Endodermal cell (in vitro differentiated cells): ENCODE measurements at regions not wholly inside any gene's neighbourhood (a gene's known extent, or its start where the extent isn't known, plus 50 kb on each side); places are given as distances from the start of the nearest gene placed in this dataset.

Source experiments
- DNase-seq: peaks from one replicate; pipeline ENCODE4 v3.0.0-alpha.2; 2017
- H3K27ac ChIP-seq: 2 replicates; pipeline ENCODE4 v1.5.1; 2013; ENCODE audit warnings: mild to moderate bottlenecking, low read depth, low read length, moderate library complexity
- H3K27me3 ChIP-seq: 2 replicates; pipeline ENCODE4 v1.6.1; 2013; ENCODE audit warnings: mild to moderate bottlenecking, low read length, moderate library complexity; ENCODE audit not compliant: insufficient read depth, control insufficient read depth, poor library complexity, severe bottlenecking
- H3K36me3 ChIP-seq: 2 replicates; pipeline ENCODE4 v1.7.0; 2013; ENCODE audit warnings: mild to moderate bottlenecking, low read length, moderate library complexity; ENCODE audit not compliant: control insufficient read depth, insufficient read depth
- H3K4me1 ChIP-seq: one replicate; pipeline ENCODE4 v1.7.0; 2013; ENCODE audit warnings: low read length; ENCODE audit not compliant: control insufficient read depth, insufficient read depth
- H3K4me3 ChIP-seq: 2 replicates; pipeline ENCODE4 v1.5.1; 2013; ENCODE audit warnings: mild to moderate bottlenecking, low read length, moderate library complexity
- H3K9ac ChIP-seq: 2 replicates; pipeline ENCODE4 v1.6.1; 2013; ENCODE audit warnings: mild to moderate bottlenecking, low read length, moderate library complexity; ENCODE audit not compliant: poor library complexity, severe bottlenecking; ENCODE audit errors: extremely low read depth
- H3K9me3 ChIP-seq: 2 replicates; pipeline ENCODE4 v1.6.1; 2013; ENCODE audit warnings: mild to moderate bottlenecking, low read length, moderate library complexity; ENCODE audit not compliant: control insufficient read depth
- H3K27ac Mint-ChIP-seq: 2 replicates; pipeline ENCODE4 v1.8.0; 2020; ENCODE audit warnings: mixed read lengths
- H3K27me3 Mint-ChIP-seq: 2 replicates; pipeline ENCODE4 v1.8.0; 2021; ENCODE audit warnings: mild to moderate bottlenecking, mixed read lengths; ENCODE audit not compliant: insufficient read depth
- H3K36me3 Mint-ChIP-seq: 2 replicates; pipeline ENCODE4 v1.8.0; 2020; ENCODE audit warnings: low read depth, mixed read lengths
- H3K4me1 Mint-ChIP-seq: 2 replicates; pipeline ENCODE4 v1.8.0; 2020; ENCODE audit warnings: mixed read lengths
- H3K4me3 Mint-ChIP-seq: 2 replicates; pipeline ENCODE4 v1.8.0; 2020; ENCODE audit warnings: mild to moderate bottlenecking, moderate library complexity, mixed read lengths
- H3K9me3 Mint-ChIP-seq: 2 replicates; pipeline ENCODE4 v1.8.0; 2020; ENCODE audit warnings: mild to moderate bottlenecking, mixed read lengths
- CTCF ChIP-seq: fragments of 200-600 bp; sonication (generic); conservative IDR thresholded peaks from 2 replicates; pipeline ENCODE4 v1.5.0; 2021; ENCODE audit warnings: antibody characterized with exemption, mild to moderate bottlenecking
- WGBS, 2 experiments: methylation state at CpG; one replicate each; pipeline versions ENCODE4 v1.1.5 to v1.1.7; 2013; ENCODE audit warnings: missing lambda C conversion rate in 2 of 2, mixed read lengths in 1 of 2; ENCODE audit not compliant: insufficient coverage in 1 of 2, insufficient read length in 1 of 2; 5-methylcytosine and 5-hydroxymethylcytosine counted together

- H3K4me1 ChIP-seq, result no peaks in the 10 kb centered on the region
- no peaks in the 10 kb centered on the region for H3K9me3 ChIP-seq
- Mint-ChIP-seq H3K27me3 (no peaks in the 10 kb centered on the region), H3K9me3 (no peaks in the 10 kb centered on the region), H3K4me1 (peaks cover 15% of the 10 kb centered on the region), H3K27ac (no peak overlapping the region), H3K36me3 (no peaks in the 10 kb centered on the region), H3K4me3 (no peak overlapping the region)
- DNase-seq, result peak; percentile 62
- H3K27me3 ChIP-seq, result no peaks in the 10 kb centered on the region
- peak; percentile 56 for TF ChIP-seq CTCF
- WGBS, 2 experiments, result 71 to 94% methylated on average over 3 of the region's 3 CpGs
- no peak overlapping the region for H3K4me3 ChIP-seq
- H3K9ac ChIP-seq, result no peak overlapping the region
- no peaks in the 10 kb centered on the region for H3K36me3 ChIP-seq
- no peak overlapping the region for H3K27ac ChIP-seq
Measured at GRCh38 chr2:118589721-118590120, 257.7 kb downstream of the EN1 start.

- Mint-ChIP-seq H3K4me1 (peaks cover 24% of the 10 kb centered on the region), H3K27ac (no peak overlapping the region), H3K4me3 (no peak overlapping the region)
Measured at GRCh38 chr2:118588850-118589249, 258.6 kb downstream of the EN1 start.

GRCh38 chr2:118586312-118586711 lies 261.1 kb downstream of the EN1 start:
- Mint-ChIP-seq H3K4me1 (peaks cover 25% of the 10 kb centered on the region), H3K4me3 (no peak overlapping the region), H3K9me3 (no peaks in the 10 kb centered on the region), H3K27me3 (peaks cover 4% of the 10 kb centered on the region), H3K36me3 (no peaks in the 10 kb centered on the region), H3K27ac (no peak overlapping the region)
- H3K9me3 ChIP-seq, result no peaks in the 10 kb centered on the region
- H3K36me3 ChIP-seq, result no peaks in the 10 kb centered on the region
- DNase-seq, result no peak
- no peak for TF ChIP-seq CTCF
- H3K9ac ChIP-seq, result no peak overlapping the region
- no peak overlapping the region for H3K27ac ChIP-seq
- WGBS, 2 experiments, result 100% methylated on average over 1 of the region's 1 CpG; no CpG with 5 or more reads in 1 of the 2 experiments
- H3K27me3 ChIP-seq, result no peaks in the 10 kb centered on the region
- H3K4me3 ChIP-seq, result no peak overlapping the region
- no peaks in the 10 kb centered on the region for H3K4me1 ChIP-seq

More at GRCh38 chr2:118588850-118589249, 258.6 kb downstream of the EN1 start:
- Histone ChIP-seq H3K27me3 (no peaks in the 10 kb centered on the region), H3K27ac (no peak overlapping the region), H3K9me3 (no peaks in the 10 kb centered on the region), H3K4me3 (no peak overlapping the region), H3K36me3 (no peaks in the 10 kb centered on the region), H3K4me1 (no peaks in the 10 kb centered on the region), H3K9ac (no peak overlapping the region)
- 90% methylated on average over 3 to 6 of the region's 6 CpGs for WGBS, 2 experiments
- no peaks in the 10 kb centered on the region for H3K36me3 Mint-ChIP-seq
- DNase-seq, result no peak
- TF ChIP-seq CTCF, result no peak
- H3K9me3 Mint-ChIP-seq, result no peaks in the 10 kb centered on the region
- no peaks in the 10 kb centered on the region for H3K27me3 Mint-ChIP-seq
